WTC11 (cell line): ENCODE measurements at regions not wholly inside any gene's neighbourhood (a gene's known extent, or its start where the extent isn't known, plus 50 kb on each side); places are given as distances from the start of the nearest gene placed in this dataset.

Experiments used
- ARID4B ChIP-seq: sonication (generic); formaldehyde crosslinking; IDR thresholded peaks from 2 replicates; pipeline ENCODE4 v1.8.0; 2023; ENCODE audit warnings: missing genetic modification reagents, mild to moderate bottlenecking, borderline replicate concordance
- ATF6 ChIP-seq: sonication (generic); formaldehyde crosslinking; IDR thresholded peaks from 2 replicates; pipeline ENCODE4 v1.8.1; 2023; ENCODE audit warnings: mild to moderate bottlenecking, missing genetic modification reagents
- CBFB ChIP-seq: sonication (generic); formaldehyde crosslinking; IDR thresholded peaks from 2 replicates; pipeline ENCODE4 v1.8.1; 2022; ENCODE audit warnings: mild to moderate bottlenecking, low read depth, missing genetic modification reagents
- CTCF ChIP-seq: fragments of 200-600 bp; IDR thresholded peaks from 2 replicates; pipeline ENCODE4 v1.8.0; 2022; ENCODE audit warnings: antibody characterized with exemption
- ETV6 ChIP-seq: sonication (generic); formaldehyde crosslinking; IDR thresholded peaks from 2 replicates; pipeline ENCODE4 v1.8.1; 2022; ENCODE audit warnings: mild to moderate bottlenecking, missing genetic modification reagents
- FOXP1 ChIP-seq: sonication (generic); formaldehyde crosslinking; IDR thresholded peaks from 2 replicates; pipeline ENCODE4 v1.8.0; 2022; ENCODE audit warnings: missing genetic modification reagents, mild to moderate bottlenecking, moderate library complexity, borderline replicate concordance
- GABPB1 ChIP-seq: sonication (generic); formaldehyde crosslinking; IDR thresholded peaks from 2 replicates; pipeline ENCODE4 v1.8.1; 2023; ENCODE audit warnings: mild to moderate bottlenecking, missing genetic modification reagents
- HMGXB4 ChIP-seq: sonication (generic); formaldehyde crosslinking; IDR thresholded peaks from 2 replicates; pipeline ENCODE4 v1.8.1; 2023; ENCODE audit warnings: mild to moderate bottlenecking, moderate library complexity, missing genetic modification reagents
- JUN ChIP-seq: sonication (generic); formaldehyde crosslinking; IDR thresholded peaks from 2 replicates; pipeline ENCODE4 v1.8.0; 2023; ENCODE audit warnings: mild to moderate bottlenecking, missing genetic modification reagents
- MAX ChIP-seq: sonication (generic); formaldehyde crosslinking; IDR thresholded peaks from 2 replicates; pipeline ENCODE4 v1.8.0; 2022; ENCODE audit warnings: mild to moderate bottlenecking, missing genetic modification reagents
- SMAD4 ChIP-seq: sonication (generic); formaldehyde crosslinking; IDR thresholded peaks from 2 replicates; pipeline ENCODE4 v1.8.0; 2022; ENCODE audit warnings: mild to moderate bottlenecking, missing genetic modification reagents
- TCF7 ChIP-seq: sonication (generic); formaldehyde crosslinking; IDR thresholded peaks from 2 replicates; pipeline ENCODE4 v1.8.0; 2022; ENCODE audit warnings: mild to moderate bottlenecking, low read depth, missing genetic modification reagents, moderate library complexity
- ZBTB43 ChIP-seq: sonication (generic); formaldehyde crosslinking; IDR thresholded peaks from 2 replicates; pipeline ENCODE4 v1.8.1; 2023; ENCODE audit warnings: mild to moderate bottlenecking, missing genetic modification reagents
- ZNF317 ChIP-seq: sonication (generic); formaldehyde crosslinking; IDR thresholded peaks from 2 replicates; pipeline ENCODE4 v1.8.1; 2023; ENCODE audit warnings: low read depth, mild to moderate bottlenecking, moderate library complexity, missing genetic modification reagents, borderline replicate concordance

- no peak for TF ChIP-seq MAX (CRISPR knock-in tag)
- no peak for TF ChIP-seq CTCF
- no peak for TF ChIP-seq ZNF317 (CRISPR knock-in tag)
- no peak for TF ChIP-seq FOXP1 (CRISPR knock-in tag)
- TF ChIP-seq JUN (CRISPR knock-in tag): no peak
- no peak for TF ChIP-seq GABPB1
- no peak for TF ChIP-seq CBFB
- TF ChIP-seq ETV6 (CRISPR knock-in tag): no peak
- no peak for TF ChIP-seq ATF6 (CRISPR knock-in tag)
- no peak for TF ChIP-seq TCF7 (CRISPR knock-in tag)
- no peak for TF ChIP-seq HMGXB4 (CRISPR knock-in tag)
- TF ChIP-seq ARID4B: no peak
- no peak for TF ChIP-seq ZBTB43 (CRISPR knock-in tag)
- no peak for TF ChIP-seq SMAD4 (CRISPR knock-in tag)
Measured at GRCh38 chr1:242788771-242789170, 264.3 kb upstream of the PLD5 start.
